IMR-90 (cell line): ENCODE measurements at regions not wholly inside any gene's neighbourhood (a gene's known extent, or its start where the extent isn't known, plus 50 kb on each side); places are given as distances from the start of the nearest gene placed in this dataset.

Source experiments
- ATAC-seq: fragments of 200-7000 bp; cut with Tn5 transposase; 2 replicates; pipeline ENCODE4 v1.9.1; 2020; ENCODE audit warnings: low read depth, mild to moderate bottlenecking, moderate library complexity
- BruUV-seq: library from RNA; stranded (reverse); fragments of 400-500 nt; replicated peaks from 2 replicates; lab custom pipeline; 2021; lab: Mats Ljungman, UMichigan
- CTCF ChIA-PET: fragments of 300-600 bp; formaldehyde crosslinking; extraction: SDS; loops from one replicate; lab custom pipeline; 2021; ENCODE audit warnings: antibody characterized with exemption; lab: Yijun Ruan, JAX
- POLR2A ChIA-PET: fragments of 300-600 bp; sonication (Branson Sonifier 250); formaldehyde crosslinking; loops from one replicate; lab custom pipeline; 2022; ENCODE audit warnings: antibody characterized with exemption; ENCODE audit not compliant: unreplicated experiment; lab: Charles Lee
- DNase-seq: peaks from one replicate; pipeline ENCODE4 v3.0.0; 2013
- H2AFZ ChIP-seq: replicated peaks from 2 replicates; pipeline ENCODE3; 2013; ENCODE audit warnings: low read length, mild to moderate bottlenecking; ENCODE audit not compliant: poor library complexity
- H2AK5ac ChIP-seq: 2 replicates; pipeline ENCODE4 v1.6.1; 2013; ENCODE audit warnings: low read depth, low read length, inconsistent platforms
- H2AK9ac ChIP-seq: replicated peaks from 2 replicates; pipeline ENCODE3; 2013; ENCODE audit warnings: mild to moderate bottlenecking, low read depth, low read length, moderate library complexity; ENCODE audit not compliant: poor library complexity
- H2BK120ac ChIP-seq: 2 replicates; pipeline ENCODE4 v1.6.1; 2013; ENCODE audit warnings: low read depth, low read length, inconsistent platforms
- H2BK15ac ChIP-seq: 3 replicates; pipeline ENCODE4 v1.6.1; 2013; ENCODE audit warnings: low read depth, low read length, inconsistent platforms
- H2BK20ac ChIP-seq: 2 replicates; pipeline ENCODE4 v1.6.1; 2013; ENCODE audit warnings: low read depth, mild to moderate bottlenecking, inconsistent platforms, low read length, moderate library complexity
- H2BK5ac ChIP-seq: 2 replicates; pipeline ENCODE4 v1.6.1; 2013; ENCODE audit warnings: mild to moderate bottlenecking, low read depth, low read length, inconsistent platforms; ENCODE audit not compliant: poor library complexity, severe bottlenecking
- H3K14ac ChIP-seq: replicated peaks from 2 replicates; pipeline ENCODE4 v1.6.1; 2013; ENCODE audit warnings: low read depth, low read length, inconsistent platforms
- H3K18ac ChIP-seq: 2 replicates; pipeline ENCODE4 v1.6.1; 2013; ENCODE audit warnings: low read depth, low read length, control low read depth
- H3K23ac ChIP-seq: 2 replicates; pipeline ENCODE4 v1.6.1; 2013; ENCODE audit warnings: low read depth, low read length, inconsistent platforms
- H3K27ac ChIP-seq: 2 replicates; pipeline ENCODE4 v1.5.1; 2013; ENCODE audit warnings: mild to moderate bottlenecking, control low read depth, low read length; ENCODE audit not compliant: insufficient read depth
- H3K27me3 ChIP-seq: 2 replicates; pipeline ENCODE4 v1.6.1; 2013; ENCODE audit warnings: low read length; ENCODE audit not compliant: control insufficient read depth, insufficient read depth
- H3K36me3 ChIP-seq: 2 replicates; pipeline ENCODE4 v1.6.1; 2013; ENCODE audit warnings: low read length, mixed read lengths; ENCODE audit not compliant: control insufficient read depth, insufficient read depth
- H3K4ac ChIP-seq: 2 replicates; pipeline ENCODE4 v1.6.1; 2013; ENCODE audit warnings: low read depth, low read length, inconsistent platforms
- H3K4me1 ChIP-seq: 2 replicates; pipeline ENCODE4 v1.6.1; 2013; ENCODE audit warnings: low read length, mixed read lengths; ENCODE audit not compliant: control insufficient read depth, insufficient read depth
- H3K4me2 ChIP-seq: 2 replicates; pipeline ENCODE4 v1.6.1; 2013; ENCODE audit warnings: low read depth, mild to moderate bottlenecking, control low read depth, low read length, moderate library complexity
- H3K4me3 ChIP-seq: 2 replicates; pipeline ENCODE4 v1.5.1; 2013; ENCODE audit warnings: low read depth, mild to moderate bottlenecking, control low read depth, low read length, moderate library complexity; ENCODE audit not compliant: insufficient read depth
- H3K56ac ChIP-seq: 2 replicates; pipeline ENCODE4 v1.6.1; 2013; ENCODE audit warnings: low read length, inconsistent platforms; ENCODE audit not compliant: insufficient read depth; ENCODE audit errors: extremely low read depth
- H3K79me1 ChIP-seq, 2 experiments: 2 replicates each; pipeline ENCODE4 v1.6.1; 2013; ENCODE audit warnings: low read length in 2 of 2, inconsistent platforms in 1 of 2, low read depth in 1 of 2
- H3K9ac ChIP-seq: 2 replicates; pipeline ENCODE4 v1.6.1; 2013; ENCODE audit warnings: low read depth, low read length, control low read depth
- H3K9me1 ChIP-seq: 2 replicates; pipeline ENCODE4 v1.6.1; 2013; ENCODE audit warnings: low read length, inconsistent platforms; ENCODE audit not compliant: insufficient read depth
- H3K9me3 ChIP-seq: 2 replicates; pipeline ENCODE4 v1.6.1; 2013; ENCODE audit warnings: low read length; ENCODE audit not compliant: control insufficient read depth, insufficient read depth
- H4K20me1 ChIP-seq: 2 replicates; pipeline ENCODE4 v1.6.1; 2013; ENCODE audit warnings: low read length, inconsistent platforms; ENCODE audit not compliant: insufficient read depth
- H4K5ac ChIP-seq: 2 replicates; pipeline ENCODE4 v1.6.1; 2013; ENCODE audit warnings: mild to moderate bottlenecking, low read depth, low read length, control low read depth
- H4K8ac ChIP-seq, 2 experiments: 2 replicates each; pipeline ENCODE4 v1.6.1; 2013; ENCODE audit warnings: low read depth in 2 of 2, low read length in 2 of 2, control low read depth in 1 of 2, inconsistent platforms in 1 of 2
- H4K91ac ChIP-seq: 2 replicates; pipeline ENCODE4 v1.6.1; 2013; ENCODE audit warnings: low read depth, low read length, inconsistent platforms; ENCODE audit not compliant: insufficient read depth
- CEBPB ChIP-seq: IDR thresholded peaks from 2 replicates; pipeline ENCODE4 v1.6.1; 2012; ENCODE audit warnings: low read depth, low read length, improper control_type of control experiment
- CHD1 ChIP-seq: IDR thresholded peaks from 2 replicates; pipeline ENCODE4 v1.6.1; 2012; ENCODE audit warnings: low read depth, low read length, improper control_type of control experiment
- MAFK ChIP-seq: IDR thresholded peaks from 2 replicates; pipeline ENCODE4 v1.6.1; 2012; ENCODE audit warnings: low read depth, low read length, improper control_type of control experiment
- MAZ ChIP-seq: IDR thresholded peaks from 2 replicates; pipeline ENCODE4 v1.6.1; 2012; ENCODE audit warnings: low read depth, mild to moderate bottlenecking, low read length, improper control_type of control experiment, moderate library complexity, borderline replicate concordance
- MXI1 ChIP-seq: IDR thresholded peaks from 2 replicates; pipeline ENCODE4 v1.6.1; 2012; ENCODE audit warnings: low read depth, mild to moderate bottlenecking, low read length, moderate library complexity, borderline replicate concordance
- RFX5 ChIP-seq: IDR thresholded peaks from 2 replicates; pipeline ENCODE4 v1.8.0; 2012; ENCODE audit warnings: low read depth, mild to moderate bottlenecking, low read length, moderate library complexity
- WGBS, 2 experiments: methylation state at CpG; one replicate each; pipeline versions ENCODE4 v1.1.5 to v1.1.7; 2013; ENCODE audit warnings: missing lambda C conversion rate in 2 of 2; ENCODE audit not compliant: insufficient read length in 1 of 2; ENCODE audit errors: extremely low coverage in 2 of 2; 5-methylcytosine and 5-hydroxymethylcytosine counted together
- dilution Hi-C: fragments of 300-500 bp; cut with HindIII; formaldehyde crosslinking; loops from one replicate; pipeline ENCODE4 v1.14.3; 2018; ENCODE audit warnings: low sequenced_read_pairs; ENCODE audit not compliant: unreplicated experiment
- in situ Hi-C: fragments of 300-500 bp; cut with MboI; formaldehyde crosslinking; loops from 3 replicates; pipeline ENCODE4 v1.14.3; 2019; ENCODE audit warnings: low sequenced_read_pairs, inconsistent platforms, mixed read lengths
- intact Hi-C: fragments of 100-400 bp; cut with micrococcal nuclease; formaldehyde crosslinking; loops from 2 replicates; pipeline ENCODE4 v1.10.0; 2022
- TF ChIP-seq, protein P1 (sequence below): fragments of 150-350 bp; IDR thresholded peaks from 2 replicates; pipeline ENCODE4 v1.6.1; 2016; ENCODE audit warnings: low read depth, mild to moderate bottlenecking, low read length, moderate library complexity, borderline replicate concordance
- TF ChIP-seq, protein P2 (sequence below): fragments of 150-350 bp; IDR thresholded peaks from 2 replicates; pipeline ENCODE4 v1.6.1; 2017; ENCODE audit warnings: mild to moderate bottlenecking, antibody characterized with exemption, low read length, low read depth

DNA sequence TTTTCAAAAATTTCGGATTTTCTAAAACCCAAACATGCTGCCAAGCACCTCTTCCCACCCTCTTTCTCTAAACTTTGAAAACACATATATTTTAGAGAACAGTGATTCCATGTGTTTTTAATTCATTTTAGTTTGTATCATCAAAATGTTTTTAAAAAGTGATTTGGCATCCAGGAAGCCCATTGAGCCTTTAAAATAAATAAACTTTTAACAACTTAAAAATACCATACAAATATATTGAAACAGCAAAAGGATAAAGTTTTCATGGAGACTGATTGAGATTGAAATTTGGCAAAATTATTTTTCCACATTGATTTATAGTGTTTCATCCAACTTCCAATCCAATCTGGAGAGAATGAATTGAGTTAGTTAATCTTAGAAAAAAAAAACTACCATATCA lies 374.7 kb downstream of the CD109 start:
- H3K14ac ChIP-seq: no peak overlapping the region
- CTCF ChIA-PET: interaction anchor here (0.6 kb wide), 1 partner anchor 386 kb away, joined by 3 read pairs; no protein-coding TSS in a partner anchor
- H3K9ac ChIP-seq: no peak overlapping the region
- peaks cover 17% of the 10 kb centered on the region for H3K9me1 ChIP-seq
- TF ChIP-seq MAZ (no peak), CEBPB (no peak), MXI1 (no peak), RFX5 (no peak), CHD1 (no peak), MAFK (no peak)
- TF ChIP-seq, protein P1, sequence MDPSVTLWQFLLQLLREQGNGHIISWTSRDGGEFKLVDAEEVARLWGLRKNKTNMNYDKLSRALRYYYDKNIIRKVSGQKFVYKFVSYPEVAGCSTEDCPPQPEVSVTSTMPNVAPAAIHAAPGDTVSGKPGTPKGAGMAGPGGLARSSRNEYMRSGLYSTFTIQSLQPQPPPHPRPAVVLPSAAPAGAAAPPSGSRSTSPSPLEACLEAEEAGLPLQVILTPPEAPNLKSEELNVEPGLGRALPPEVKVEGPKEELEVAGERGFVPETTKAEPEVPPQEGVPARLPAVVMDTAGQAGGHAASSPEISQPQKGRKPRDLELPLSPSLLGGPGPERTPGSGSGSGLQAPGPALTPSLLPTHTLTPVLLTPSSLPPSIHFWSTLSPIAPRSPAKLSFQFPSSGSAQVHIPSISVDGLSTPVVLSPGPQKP: no peak
- TF ChIP-seq, protein P2, sequence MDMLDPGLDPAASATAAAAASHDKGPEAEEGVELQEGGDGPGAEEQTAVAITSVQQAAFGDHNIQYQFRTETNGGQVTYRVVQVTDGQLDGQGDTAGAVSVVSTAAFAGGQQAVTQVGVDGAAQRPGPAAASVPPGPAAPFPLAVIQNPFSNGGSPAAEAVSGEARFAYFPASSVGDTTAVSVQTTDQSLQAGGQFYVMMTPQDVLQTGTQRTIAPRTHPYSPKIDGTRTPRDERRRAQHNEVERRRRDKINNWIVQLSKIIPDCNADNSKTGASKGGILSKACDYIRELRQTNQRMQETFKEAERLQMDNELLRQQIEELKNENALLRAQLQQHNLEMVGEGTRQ: no peak
- H2AK9ac ChIP-seq: no peak overlapping the region
- peak overlapping the region; percentile 18 for H2BK5ac ChIP-seq
- H4K5ac ChIP-seq: no peak overlapping the region
- H3K27ac ChIP-seq: no peak overlapping the region
- ATAC-seq (no peak), DNase-seq (no peak)
- intact Hi-C loops: no loop called here
- no peak overlapping the region for H4K8ac ChIP-seq
- no peak overlapping the region for H3K18ac ChIP-seq
- H3K4me3 ChIP-seq: no peak overlapping the region
- no TSS peak for BruUV-seq
- no peaks in the 10 kb centered on the region for H3K9me3 ChIP-seq
- no peaks in the 10 kb centered on the region for H3K79me1 ChIP-seq
- no peak overlapping the region for H2BK15ac ChIP-seq
- no peak overlapping the region for H3K23ac ChIP-seq
- no peak overlapping the region for H3K4me2 ChIP-seq
- H3K4me1 ChIP-seq: peaks cover 17% of the 10 kb centered on the region; the same call in 1 of the 2 replicates
- no peak overlapping the region for H2AFZ ChIP-seq
- H2BK120ac ChIP-seq: no peak overlapping the region
- no peak overlapping the region for H3K4ac ChIP-seq
- in situ Hi-C loops: no loop called here
- H4K91ac ChIP-seq: no peak overlapping the region
- H3K36me3 ChIP-seq: no peaks in the 10 kb centered on the region
- no peak overlapping the region for H3K56ac ChIP-seq
- no peak overlapping the region for H2BK20ac ChIP-seq
- H3K27me3 ChIP-seq: no peaks in the 10 kb centered on the region
- no peak overlapping the region for H2AK5ac ChIP-seq
- no CpG with 5 or more reads among the region's 1 CpG for WGBS, 2 experiments
- dilution Hi-C loops: no loop called here
- POLR2A ChIA-PET: no interaction called here
- no peaks in the 10 kb centered on the region for H4K20me1 ChIP-seq
